H54 (cell line): ENCODE measurements at regions not wholly inside any gene's neighbourhood (a gene's known extent, or its start where the extent isn't known, plus 50 kb on each side); places are given as distances from the start of the nearest gene placed in this dataset.
"Not testable (repeated sequence)": the region's sequence is repeated elsewhere in the genome, so short reads cannot be mapped to it uniquely, and the experiment has no call there.

Experiments
- DNase-seq: peaks from one replicate; pipeline ENCODE4 v3.0.0; 2011; ENCODE audit warnings: low spot score, mixed read lengths; ENCODE audit not compliant: insufficient read length
- FAIRE-seq: peaks from 3 replicates; lab custom pipeline; 2011; peaks lifted over from hg19 to GRCh38; lab: Jason Lieb, UNC
- POLR2A ChIP-seq: IDR thresholded peaks from 2 replicates; pipeline ENCODE4 v1.6.1; 2011; ENCODE audit warnings: low read depth, mild to moderate bottlenecking, low read length

DNA sequence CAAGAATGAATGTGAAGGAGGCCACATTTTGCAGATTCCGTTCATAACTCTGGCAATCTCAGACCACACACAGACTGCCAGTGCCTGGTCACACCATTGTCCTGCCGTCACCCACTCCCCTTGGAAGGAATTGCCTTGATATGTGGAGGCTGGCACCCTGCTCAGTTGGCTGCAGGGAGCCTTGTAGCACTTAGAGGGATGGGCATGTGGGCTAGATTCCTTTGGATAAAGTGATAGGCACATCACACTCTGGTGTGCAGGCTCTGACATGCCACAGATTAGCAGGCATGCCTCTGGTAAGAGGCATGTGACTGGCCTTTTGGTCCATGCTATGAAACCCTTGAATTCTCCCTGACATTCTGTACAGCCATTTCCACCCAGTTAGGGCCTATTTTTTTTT is 254.6 kb upstream of the PIK3R1 start:
- DNase-seq (no peak), FAIRE-seq (no peak)
- no peak for TF ChIP-seq POLR2A

DNA sequence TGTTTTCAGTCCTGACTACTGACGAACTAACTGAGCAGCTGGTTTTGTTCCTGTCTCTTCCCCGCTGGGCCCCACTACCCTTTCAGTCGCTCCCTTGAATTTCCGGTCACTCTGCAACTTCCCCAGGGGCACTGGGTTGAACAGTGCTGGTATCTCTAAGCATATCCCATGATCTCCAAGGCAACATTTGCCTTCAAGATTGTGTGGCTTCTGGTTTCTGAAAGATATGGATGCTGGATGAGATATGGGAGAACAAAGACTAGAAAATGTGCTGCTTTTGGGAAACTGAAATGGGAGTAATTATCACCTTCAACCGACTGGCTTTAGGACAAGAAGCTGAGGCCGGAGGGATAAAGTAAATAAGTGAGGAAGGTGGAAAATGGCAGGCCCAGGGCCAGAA is 258.2 kb upstream of the PIK3R1 start:
- DNase-seq (no peak), FAIRE-seq (no peak)
- no peak for TF ChIP-seq POLR2A

- no peak for TF ChIP-seq POLR2A
- FAIRE-seq (no peak), DNase-seq (no peak)
These were observed 261.2 kb upstream of the PIK3R1 start for GRCh38 chr5:67954351-67954750.

DNA sequence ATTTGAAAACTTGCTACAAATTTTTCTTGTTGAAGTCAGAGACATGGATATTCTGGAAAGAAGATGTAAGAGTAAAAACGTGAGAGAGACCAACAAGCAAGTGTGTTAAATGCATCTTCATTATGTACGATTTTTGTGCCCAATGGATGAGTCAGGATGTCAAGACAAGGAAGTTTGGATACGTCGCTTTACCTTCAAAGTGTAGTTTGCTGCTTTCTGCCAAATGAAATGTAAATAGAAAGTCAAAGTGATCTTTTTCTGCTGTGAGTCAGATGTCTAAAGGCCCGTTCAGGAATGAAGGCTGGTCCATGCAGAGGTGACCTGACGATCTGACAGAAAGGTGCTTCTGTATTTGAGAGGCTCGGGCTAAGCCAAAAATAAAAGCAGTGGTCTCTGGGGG is 273.1 kb upstream of the PIK3R1 start:
- no peak for FAIRE-seq
- TF ChIP-seq POLR2A, result no peak
- no peak for DNase-seq

GRCh38 chr5:67941614-67942401 is 273.7 kb upstream of the PIK3R1 start:
- DNase-seq, result no peak
- no peak for FAIRE-seq
- TF ChIP-seq POLR2A, result no peak

DNA sequence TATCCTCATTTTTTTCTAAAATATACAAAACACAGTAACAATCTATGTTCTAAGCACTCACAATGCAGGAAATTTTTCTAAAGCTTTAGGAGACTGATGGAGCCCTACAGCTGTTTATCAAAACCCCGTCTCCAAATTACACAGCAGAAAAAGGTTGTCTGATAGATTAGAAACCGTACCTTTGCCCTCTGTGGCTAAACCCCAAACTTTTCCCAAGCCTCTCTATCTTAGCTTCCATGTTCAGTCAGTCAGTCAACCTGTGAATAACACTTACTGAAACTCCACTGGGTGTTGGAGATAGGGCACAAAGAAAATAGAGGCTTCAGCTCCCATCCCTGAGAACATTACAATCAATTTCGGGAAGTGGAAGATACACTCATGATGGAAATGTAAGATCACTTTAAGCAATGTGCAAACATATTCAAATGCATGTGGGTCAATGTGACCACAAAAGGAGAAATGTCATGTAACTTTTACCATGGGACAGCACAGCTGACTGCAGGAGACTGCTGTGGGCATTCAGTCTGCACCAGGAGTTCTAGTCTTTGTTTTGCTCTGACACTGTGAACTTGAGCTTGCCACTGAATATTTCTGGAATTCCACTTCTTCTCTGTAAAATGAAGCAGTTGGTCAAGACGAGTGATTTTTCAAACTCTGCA is 279.5 kb upstream of the PIK3R1 start:
- FAIRE-seq (no peak), DNase-seq (no peak)
- TF ChIP-seq POLR2A, result no peak

- no peak for TF ChIP-seq POLR2A
- no peak for DNase-seq
- no peak for FAIRE-seq
These were observed 280.6 kb upstream of the PIK3R1 start for GRCh38 chr5:67934976-67935375.

DNA sequence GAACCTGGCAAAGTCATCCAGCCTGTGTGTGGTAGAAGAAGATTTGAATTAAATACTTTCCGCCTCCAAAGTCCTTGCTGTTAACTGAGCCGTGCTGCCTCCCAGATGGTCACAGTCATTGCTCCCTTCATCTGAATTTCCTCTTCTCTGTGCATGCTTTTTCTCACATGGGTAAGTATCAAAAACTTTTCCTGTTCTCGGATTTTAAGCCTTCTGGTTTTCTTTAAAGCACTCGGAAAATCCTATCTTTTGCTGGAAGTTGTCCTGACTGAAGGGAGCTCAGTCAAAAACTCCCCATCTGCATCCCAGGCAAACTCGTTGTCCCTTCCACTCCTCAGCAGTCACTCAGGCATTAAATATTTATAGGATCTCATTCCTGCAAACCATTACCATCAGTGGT is 290.0 kb upstream of the PIK3R1 start:
- no peak for TF ChIP-seq POLR2A
- FAIRE-seq (no peak), DNase-seq (no peak)

GRCh38 chr5:67921004-67921601 is 294.5 kb upstream of the PIK3R1 start:
- no peak for FAIRE-seq

DNA sequence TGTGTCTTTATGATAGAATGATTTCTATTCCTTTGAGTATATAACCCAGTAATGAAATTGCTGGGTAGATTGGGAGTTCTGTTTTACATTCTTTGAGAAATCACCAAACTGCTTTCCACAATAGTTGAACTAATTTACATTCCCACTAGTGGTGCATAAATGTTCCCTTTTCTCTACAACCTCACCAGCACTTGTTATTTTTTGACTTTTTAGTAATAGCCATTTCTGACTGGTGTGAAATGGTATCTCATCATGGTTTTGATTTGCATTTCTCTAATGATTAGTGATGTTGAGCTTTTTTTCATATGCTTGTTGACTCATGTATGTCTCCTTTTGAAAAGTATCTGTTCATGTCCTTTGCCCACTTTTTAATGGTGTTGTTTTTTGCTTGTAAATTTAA is 296.0 kb upstream of the PIK3R1 start:
- DNase-seq, FAIRE-seq: not testable (repeated sequence)

More at GRCh38 chr5:67921004-67921601, 294.5 kb upstream of the PIK3R1 start:
- no peak for DNase-seq
- no peak for TF ChIP-seq POLR2A

DNA sequence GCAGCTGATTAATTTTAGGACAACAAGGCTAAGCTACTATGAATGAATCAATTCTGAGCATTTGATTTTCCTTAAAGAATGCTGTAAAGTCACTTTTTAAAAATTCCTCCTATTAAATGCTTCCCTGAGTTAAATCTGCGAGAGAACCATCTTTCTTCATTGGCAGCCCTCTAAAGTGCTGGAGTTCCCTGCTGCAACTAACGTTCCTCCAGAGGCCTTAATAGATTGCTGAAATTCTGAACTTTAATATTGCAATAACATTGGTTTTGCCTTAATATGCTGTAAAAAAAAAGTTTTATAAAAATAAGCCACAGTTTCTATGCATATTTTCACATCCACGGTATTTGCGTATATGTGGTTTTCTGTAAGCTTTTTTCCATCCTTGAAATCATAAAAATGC is 298.0 kb upstream of the PIK3R1 start:
- DNase-seq (no peak), FAIRE-seq (no peak)
- no peak for TF ChIP-seq POLR2A

DNA sequence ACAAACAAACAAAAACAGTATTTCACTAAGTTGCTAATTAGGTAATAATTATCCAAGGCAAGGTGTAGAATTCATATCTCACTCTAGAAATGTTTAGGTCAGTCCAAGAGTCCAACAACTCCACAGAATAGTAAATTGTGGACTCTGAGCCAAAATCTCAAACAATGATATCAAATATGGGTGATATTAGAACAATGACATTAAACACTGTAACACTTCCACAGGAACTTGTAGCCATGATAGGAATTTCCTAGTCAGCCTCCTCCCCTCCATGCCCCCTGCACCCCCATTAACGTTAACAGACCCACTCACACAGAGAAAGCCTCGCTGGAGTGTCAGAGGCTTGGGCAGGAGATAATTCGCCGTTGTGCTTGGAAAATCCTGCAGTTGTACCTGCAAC is 305.0 kb upstream of the PIK3R1 start:
- TF ChIP-seq POLR2A, result no peak
- FAIRE-seq (no peak), DNase-seq (no peak)

DNA sequence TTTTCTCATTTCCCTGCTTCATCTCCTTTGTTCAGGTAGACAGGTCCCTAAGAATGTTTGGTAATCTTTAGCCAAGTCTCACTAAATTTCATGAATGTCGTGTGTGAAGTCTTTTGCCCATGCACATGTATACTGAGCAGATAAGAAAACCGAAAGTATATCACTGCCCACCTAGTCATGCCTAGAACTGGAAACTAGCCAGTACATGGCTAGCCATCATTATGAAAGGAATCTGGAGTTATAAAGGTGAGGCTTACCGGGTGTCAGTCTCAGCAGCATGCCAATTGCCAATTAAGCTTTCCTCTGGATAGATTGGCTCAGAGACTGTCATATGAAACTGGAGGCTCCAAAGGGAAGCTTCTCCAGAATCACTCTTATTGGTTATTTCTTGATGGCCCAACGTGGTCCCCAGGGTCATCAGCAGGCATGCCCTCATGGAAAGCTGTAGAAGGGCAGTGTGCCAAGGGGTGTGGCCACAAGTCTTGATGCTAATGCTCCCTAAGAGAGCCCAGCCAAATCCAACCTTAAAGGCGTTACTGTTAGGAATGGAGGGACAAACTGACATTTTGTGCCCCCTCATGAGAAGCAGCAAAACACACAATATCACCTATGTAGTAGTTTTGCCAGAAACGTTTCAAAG is 307.3 kb upstream of the PIK3R1 start:
- no peak for DNase-seq
- no peak for FAIRE-seq
- TF ChIP-seq POLR2A, result no peak

DNA sequence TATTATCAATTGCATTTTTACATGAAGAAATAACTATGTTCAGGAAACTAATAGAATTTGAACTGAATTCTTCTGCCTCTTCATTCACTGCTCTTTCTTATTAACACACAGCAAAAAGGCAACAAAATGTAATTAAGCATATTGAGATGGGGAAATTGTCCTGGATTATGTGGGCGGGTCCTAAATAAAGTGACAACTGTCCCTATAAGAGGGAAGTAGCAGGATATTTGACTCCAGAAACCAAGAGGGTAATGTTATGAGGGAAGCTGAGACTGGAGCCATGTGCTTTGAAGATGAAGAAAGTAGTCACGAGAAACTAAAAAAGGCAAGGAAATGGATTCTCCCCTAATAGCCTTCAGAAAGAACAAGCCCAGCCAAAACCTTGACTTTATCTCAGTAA is 311.2 kb upstream of the PIK3R1 start:
- TF ChIP-seq POLR2A, result no peak
- DNase-seq, result no peak
- FAIRE-seq, result no peak

- DNase-seq (no peak), FAIRE-seq (no peak)
- no peak for TF ChIP-seq POLR2A
These were observed 311.9 kb upstream of the PIK3R1 start for GRCh38 chr5:67903656-67904055.
